GM23248 (cell line): ENCODE measurements at regions not wholly inside any gene's neighbourhood (a gene's known extent, or its start where the extent isn't known, plus 50 kb on each side); places are given as distances from the start of the nearest gene placed in this dataset.
A peak's percentile ranks its signal among the peaks of the same experiment; 100 is the strongest.
"Not testable (repeated sequence)": the region's sequence is repeated elsewhere in the genome, so short reads cannot be mapped to it uniquely, and the experiment has no call there.

Experiments used
- DNase-seq: peaks from one replicate; pipeline ENCODE4 v3.0.0-alpha.2; 2015
- H2AFZ ChIP-seq: fragments of 200-600 bp; sonication (generic); 2 replicates; pipeline ENCODE4 v1.6.1; 2016; ENCODE audit warnings: antibody characterized with exemption
- H3F3A ChIP-seq: fragments of 200-600 bp; sonication (generic); 2 replicates; pipeline ENCODE4 v1.6.1; 2016; ENCODE audit warnings: mild to moderate bottlenecking, antibody characterized with exemption, mixed run types; ENCODE audit not compliant: insufficient read depth
- H3K27ac ChIP-seq: fragments of 200-600 bp; sonication (generic); 2 replicates; pipeline ENCODE4 v1.5.1; 2016; ENCODE audit warnings: mild to moderate bottlenecking
- H3K27me3 ChIP-seq: fragments of 200-600 bp; sonication (generic); replicated peaks from 2 replicates; pipeline ENCODE4 v1.6.1; 2016; ENCODE audit warnings: mild to moderate bottlenecking; ENCODE audit not compliant: insufficient read depth
- H3K36me3 ChIP-seq: fragments of 200-600 bp; sonication (generic); 2 replicates; pipeline ENCODE4 v1.6.1; 2016; ENCODE audit warnings: low read depth, mild to moderate bottlenecking
- H3K4me1 ChIP-seq: fragments of 200-600 bp; sonication (generic); 2 replicates; pipeline ENCODE4 v1.6.1; 2016; ENCODE audit warnings: mild to moderate bottlenecking; ENCODE audit not compliant: insufficient read depth
- H3K4me2 ChIP-seq: fragments of 200-600 bp; sonication (generic); one replicate; pipeline ENCODE4 v1.6.1; 2016; ENCODE audit warnings: mild to moderate bottlenecking; ENCODE audit not compliant: unreplicated experiment
- H3K4me3 ChIP-seq: fragments of 200-600 bp; sonication (generic); 2 replicates; pipeline ENCODE4 v1.5.1; 2016; ENCODE audit warnings: mild to moderate bottlenecking
- H3K79me2 ChIP-seq: fragments of 200-600 bp; sonication (generic); 2 replicates; pipeline ENCODE4 v1.6.1; 2016; ENCODE audit warnings: mild to moderate bottlenecking; ENCODE audit not compliant: insufficient read depth
- H3K9ac ChIP-seq: fragments of 200-600 bp; sonication (generic); 2 replicates; pipeline ENCODE4 v1.6.1; 2016; ENCODE audit warnings: mild to moderate bottlenecking
- H3K9me2 ChIP-seq: fragments of 200-600 bp; sonication (generic); 2 replicates; pipeline ENCODE4 v1.6.1; 2016; ENCODE audit warnings: mixed run types, mild to moderate bottlenecking, moderate library complexity; ENCODE audit not compliant: insufficient read depth
- H3K9me3 ChIP-seq: fragments of 200-600 bp; sonication (generic); one replicate; pipeline ENCODE4 v1.6.1; 2017; ENCODE audit warnings: low read depth
- H4K20me1 ChIP-seq: fragments of 200-600 bp; sonication (generic); 2 replicates; pipeline ENCODE4 v1.6.0; 2016; ENCODE audit not compliant: insufficient read depth
- EZH2 ChIP-seq: fragments of 200-600 bp; sonication (generic); IDR thresholded peaks from 2 replicates; pipeline ENCODE4 v1.6.1; 2018; ENCODE audit warnings: antibody characterized with exemption, mild to moderate bottlenecking; ENCODE audit not compliant: insufficient read depth, poor library complexity, severe bottlenecking
- EZH2phosphoT487 ChIP-seq: fragments of 200-600 bp; sonication (generic); IDR thresholded peaks from 2 replicates; pipeline ENCODE4 v1.6.1; 2018; ENCODE audit warnings: antibody characterized with exemption, moderate library complexity, mild to moderate bottlenecking, low read depth; ENCODE audit not compliant: insufficient read depth
- WGBS, 2 experiments: methylation state at CpG; one replicate each; pipeline ENCODE4 v1.1.6; 2015 to 2017; ENCODE audit warnings: low lambda C conversion rate in 2 of 2, low coverage in 1 of 2; ENCODE audit errors: missing lambda C conversion rate in 2 of 2; 5-methylcytosine and 5-hydroxymethylcytosine counted together
- in situ Hi-C: fragments of 300-500 bp; cut with MboI; formaldehyde crosslinking; loops from 2 replicates; pipeline ENCODE4 v1.15.0; 2020

- no peaks in the 10 kb centered on the region for H3K36me3 ChIP-seq
- no peaks in the 10 kb centered on the region for H3F3A ChIP-seq
- TF ChIP-seq EZH2 (no peak), EZH2phosphoT487 (no peak)
- DNase-seq: peak; percentile 43
- no peak overlapping the region for H3K9ac ChIP-seq
- H3K9me3 ChIP-seq: peaks cover 4% of the 10 kb centered on the region
- H3K4me3 ChIP-seq: no peak overlapping the region
- 24 to 27% methylated on average over 2 of the region's 2 CpGs for WGBS, 2 experiments
- H3K79me2 ChIP-seq: no peaks in the 10 kb centered on the region
- H3K4me2 ChIP-seq: no peak overlapping the region
- no peaks in the 10 kb centered on the region for H4K20me1 ChIP-seq
- in situ Hi-C loops: no loop called here
- H3K9me2 ChIP-seq: no peaks in the 10 kb centered on the region
- H3K27me3 ChIP-seq: no peaks in the 10 kb centered on the region
- H2AFZ ChIP-seq: no peak overlapping the region
- no peak overlapping the region for H3K27ac ChIP-seq
- H3K4me1 ChIP-seq: peaks cover 13% of the 10 kb centered on the region
These were observed 447.9 kb downstream of the SPATA31D1 start for GRCh38 chr9:82436475-82436874.

GRCh38 chr9:82437183-82437582, 448.6 kb downstream of the SPATA31D1 start:
- H3K9me3 ChIP-seq, H4K20me1 ChIP-seq, H2AFZ ChIP-seq, H3K4me2 ChIP-seq, DNase-seq, H3K4me3 ChIP-seq, H3K79me2 ChIP-seq, H3F3A ChIP-seq, H3K9me2 ChIP-seq, in situ Hi-C loops, H3K36me3 ChIP-seq, H3K9ac ChIP-seq, H3K27me3 ChIP-seq, H3K27ac ChIP-seq: not testable (repeated sequence)
- WGBS, 2 experiments: 45 to 51% methylated on average over 3 of the region's 3 CpGs
- H3K4me1 ChIP-seq: peaks cover 13% of the 10 kb centered on the region

- H2AFZ ChIP-seq: no peak overlapping the region
- H3K4me1 ChIP-seq: peaks cover 13% of the 10 kb centered on the region
- no peaks in the 10 kb centered on the region for H3F3A ChIP-seq
- no peaks in the 10 kb centered on the region for H3K9me2 ChIP-seq
- peaks cover 4% of the 10 kb centered on the region; the same call in 1 of the 2 replicates for H3K27me3 ChIP-seq
- no peak overlapping the region for H3K4me3 ChIP-seq
- TF ChIP-seq EZH2phosphoT487: no peak
- TF ChIP-seq EZH2: no peak
- no peaks in the 10 kb centered on the region for H3K36me3 ChIP-seq
- H3K4me2 ChIP-seq: no peak overlapping the region
- H3K27ac ChIP-seq: no peak overlapping the region
- no peak for DNase-seq
- in situ Hi-C loops: no loop called here
- H3K9me3 ChIP-seq: peaks cover 4% of the 10 kb centered on the region
- no peaks in the 10 kb centered on the region for H3K79me2 ChIP-seq
- no peaks in the 10 kb centered on the region for H4K20me1 ChIP-seq
- H3K9ac ChIP-seq: no peak overlapping the region
These were observed 450.0 kb downstream of the SPATA31D1 start for GRCh38 chr9:82438581-82438980.

GRCh38 chr9:82443312-82443711, 454.7 kb downstream of the SPATA31D1 start:
- Histone ChIP-seq H3K9ac (no peak overlapping the region), H3K4me2 (no peak overlapping the region), H3K9me3 (peaks cover 2% of the 10 kb centered on the region), H3K27ac (no peak overlapping the region), H2AFZ (no peak overlapping the region), H3K27me3 (peaks cover 13% of the 10 kb centered on the region), H3F3A (no peaks in the 10 kb centered on the region), H3K4me1 (no peaks in the 10 kb centered on the region), H3K36me3 (no peaks in the 10 kb centered on the region), H3K9me2 (no peaks in the 10 kb centered on the region), H4K20me1 (no peaks in the 10 kb centered on the region), H3K4me3 (no peak overlapping the region), H3K79me2 (no peaks in the 10 kb centered on the region)
- no peak for TF ChIP-seq EZH2
- TF ChIP-seq EZH2phosphoT487: no peak
- in situ Hi-C loops: no loop called here
- DNase-seq: no peak

- H3K4me1 ChIP-seq: no peaks in the 10 kb centered on the region
- H3K4me3 ChIP-seq: no peak overlapping the region
- H3K9me2 ChIP-seq: no peaks in the 10 kb centered on the region
- H3K9me3 ChIP-seq: peaks cover 2% of the 10 kb centered on the region
- no peak overlapping the region for H3K4me2 ChIP-seq
- H3K27ac ChIP-seq: no peak overlapping the region
- H2AFZ ChIP-seq: no peak overlapping the region
- H3K9ac ChIP-seq: no peak overlapping the region
- WGBS, 2 experiments: 43 to 45% methylated on average over 5 of the region's 5 CpGs
- no peaks in the 10 kb centered on the region for H3F3A ChIP-seq
- H3K79me2 ChIP-seq: no peaks in the 10 kb centered on the region
- peaks cover 13% of the 10 kb centered on the region for H3K27me3 ChIP-seq
- TF ChIP-seq EZH2: no peak
- no peaks in the 10 kb centered on the region for H4K20me1 ChIP-seq
- H3K36me3 ChIP-seq: no peaks in the 10 kb centered on the region
- in situ Hi-C loops: no loop called here
- peak; percentile 3 for DNase-seq
These were observed 457.0 kb downstream of the SPATA31D1 start for GRCh38 chr9:82445556-82445955.
